GM03348 (cell line): ENCODE measurements at regions not wholly inside any gene's neighbourhood (a gene's known extent, or its start where the extent isn't known, plus 50 kb on each side); places are given as distances from the start of the nearest gene placed in this dataset.

ENCODE experiments used
- DNase-seq: peaks from one replicate; pipeline ENCODE4 v3.0.0; 2012; ENCODE audit warnings: low spot score

DNA sequence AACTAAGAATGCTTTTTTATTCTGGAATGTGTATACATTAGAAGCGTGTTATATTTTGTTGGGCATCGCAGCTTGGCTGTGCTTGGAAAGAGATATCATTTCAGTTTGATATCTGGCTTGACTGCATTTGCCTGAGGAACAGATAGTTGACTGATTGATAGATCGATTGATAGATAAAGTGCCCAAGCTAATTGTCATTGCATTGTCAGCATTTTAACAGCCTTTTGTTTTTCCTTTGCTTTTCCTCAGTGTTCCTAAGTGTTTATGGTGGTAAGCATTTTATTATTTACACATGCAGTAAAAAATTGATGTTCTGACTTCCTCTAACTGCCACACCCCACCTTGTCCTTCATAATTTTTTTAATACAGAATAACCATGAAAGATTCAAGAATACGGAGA, 180.9 kb upstream of the GRIK2 start:
- no peak for DNase-seq

DNA sequence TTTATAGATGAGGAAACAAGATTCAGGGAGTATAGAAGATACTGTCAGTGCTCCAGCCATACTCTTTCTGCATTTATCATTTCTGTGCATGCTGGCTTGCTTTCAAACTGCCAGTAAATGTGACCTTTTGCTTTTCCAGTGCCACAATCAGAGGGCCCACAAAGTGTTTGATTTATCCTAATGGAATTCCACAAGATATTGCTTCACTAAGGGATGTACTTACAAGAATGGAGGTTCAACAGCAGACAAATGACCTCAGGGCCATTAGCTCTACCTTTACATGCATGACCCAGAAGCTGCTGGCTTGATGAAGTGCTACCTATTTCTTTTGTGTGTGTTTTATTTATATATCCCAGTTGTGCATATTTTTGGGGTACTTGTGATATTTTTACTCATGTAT, 171.5 kb upstream of the GRIK2 start:
- no peak for DNase-seq

DNA sequence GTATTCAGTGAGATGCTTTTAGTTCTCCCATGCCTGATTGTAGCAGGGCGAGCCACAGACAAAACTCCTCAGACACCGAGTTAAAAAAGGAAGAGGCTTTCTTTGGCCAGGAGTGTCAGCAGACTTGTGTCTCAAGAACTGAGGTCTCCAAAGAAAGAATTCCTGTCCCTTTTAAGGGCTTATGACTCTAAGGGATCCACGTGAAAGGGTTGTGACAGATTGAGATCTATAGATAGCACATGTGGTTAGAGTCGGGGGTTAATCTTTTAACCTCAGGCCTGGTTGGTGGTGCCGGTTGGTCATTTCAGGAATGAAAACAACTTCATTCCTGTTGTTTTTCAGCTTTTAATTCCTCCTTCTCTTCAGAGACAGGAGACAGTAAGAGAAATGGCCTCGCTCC, 168.8 kb upstream of the GRIK2 start:
- DNase-seq: no peak

DNA sequence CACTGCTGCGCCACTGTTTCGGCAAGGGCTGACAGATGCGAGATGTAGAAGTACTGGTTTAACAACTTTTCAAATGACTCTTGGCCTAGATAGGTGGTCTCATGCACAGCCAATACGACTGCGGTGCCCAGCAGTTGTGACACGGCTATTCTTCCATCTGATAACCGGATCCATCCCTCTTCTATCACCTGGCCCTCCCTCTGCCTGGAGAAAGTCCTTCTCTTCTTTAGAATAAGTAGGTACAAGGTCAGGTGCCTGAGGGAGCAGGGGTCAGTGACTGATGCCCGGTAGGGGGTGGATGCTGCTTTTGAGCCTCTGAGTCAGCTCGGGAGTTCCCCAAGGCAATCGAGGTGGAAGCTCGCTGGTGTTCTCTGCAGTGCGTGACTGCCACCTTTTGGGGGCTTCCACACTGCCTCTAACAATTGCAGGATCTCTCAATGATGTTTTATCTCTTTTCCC, 166.8 kb upstream of the GRIK2 start:
- DNase-seq: no peak

DNA sequence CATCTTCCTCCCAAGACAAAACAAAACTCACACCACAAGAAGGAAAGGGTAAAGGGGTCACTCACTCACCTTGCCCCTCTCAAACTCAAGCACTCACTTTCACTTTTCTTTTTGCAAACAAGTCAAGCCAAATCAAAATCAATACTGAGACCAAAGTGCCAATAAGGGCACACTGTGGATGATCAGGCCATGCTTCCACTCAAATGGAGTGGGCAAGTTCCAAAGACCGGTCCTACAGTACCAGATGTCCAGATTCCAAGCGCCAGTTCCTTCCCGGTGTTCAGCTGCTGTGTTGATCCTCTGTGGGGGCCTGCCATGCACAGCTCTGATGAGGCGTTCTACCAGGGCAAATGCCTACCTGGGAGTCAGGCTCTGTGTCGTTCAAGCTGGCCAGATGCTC, 162.6 kb upstream of the GRIK2 start:
- DNase-seq: no peak

DNA sequence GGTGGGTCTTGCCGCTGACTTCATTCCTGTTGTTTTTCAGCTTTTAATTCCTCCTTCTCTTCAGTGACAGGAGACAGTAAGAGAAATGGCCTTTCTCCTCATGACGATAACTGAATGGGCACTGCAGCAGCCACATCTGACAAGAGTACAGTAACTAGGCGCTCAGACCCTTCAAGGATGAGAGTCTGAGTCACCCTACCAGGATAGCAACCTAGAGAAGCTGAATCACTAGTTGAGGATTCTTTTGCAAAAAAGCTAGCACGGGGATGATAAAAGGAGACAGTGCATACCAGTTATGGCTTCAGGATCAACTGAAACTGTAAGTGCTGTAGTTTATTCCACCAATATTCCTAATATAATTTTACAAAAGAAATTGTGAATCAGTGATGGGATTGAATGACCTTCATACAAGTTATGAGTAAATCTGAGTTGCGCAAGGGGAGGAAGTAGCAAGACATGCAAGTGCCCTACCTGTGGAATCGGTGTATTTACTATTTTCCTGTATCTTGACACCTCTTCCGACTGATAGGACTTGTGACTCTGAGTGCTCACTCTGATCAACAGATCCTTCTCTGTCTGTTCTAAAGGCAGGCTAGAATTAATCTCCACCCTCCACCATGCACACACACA, 161.8 kb upstream of the GRIK2 start:
- DNase-seq: no peak

DNA sequence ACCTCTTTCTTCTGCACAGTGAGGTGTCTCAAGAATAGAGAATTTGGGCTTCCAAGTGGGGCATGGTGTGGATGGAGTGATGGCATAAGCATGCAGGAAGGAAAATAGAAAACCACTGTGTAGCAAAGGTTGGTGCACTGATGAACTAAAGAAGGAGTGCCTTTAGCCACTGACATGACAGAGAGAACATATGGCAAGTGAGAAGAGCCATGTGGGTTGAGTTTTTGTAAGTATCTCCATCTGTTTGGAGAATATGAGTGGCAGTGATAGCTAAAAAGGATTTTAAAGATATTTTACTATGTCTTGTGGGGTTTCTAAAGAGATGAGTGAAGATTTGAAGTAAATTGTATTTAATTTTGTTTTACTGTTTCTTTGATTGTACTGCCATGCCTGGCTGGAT, 160.5 kb upstream of the GRIK2 start:
- DNase-seq: no peak

DNA sequence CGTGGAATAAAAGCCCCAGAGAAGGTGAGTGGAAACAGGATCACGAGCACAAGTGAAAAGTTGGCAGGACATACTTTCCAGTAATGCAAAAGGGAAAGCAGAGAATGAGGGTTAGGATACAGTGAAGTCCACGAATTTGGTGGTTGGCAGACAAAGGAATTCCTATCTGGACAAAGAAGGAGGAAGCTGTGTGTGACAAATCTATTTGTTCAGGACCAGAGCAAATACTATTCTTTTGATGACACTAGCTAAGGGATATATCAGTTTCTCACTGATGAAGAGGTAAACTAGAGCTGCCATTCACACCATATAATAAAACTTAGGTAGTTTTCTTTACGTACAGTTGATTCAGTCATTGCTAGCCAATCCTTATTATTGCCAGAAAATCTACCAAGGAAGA, 156.8 kb upstream of the GRIK2 start:
- DNase-seq: no peak

DNA sequence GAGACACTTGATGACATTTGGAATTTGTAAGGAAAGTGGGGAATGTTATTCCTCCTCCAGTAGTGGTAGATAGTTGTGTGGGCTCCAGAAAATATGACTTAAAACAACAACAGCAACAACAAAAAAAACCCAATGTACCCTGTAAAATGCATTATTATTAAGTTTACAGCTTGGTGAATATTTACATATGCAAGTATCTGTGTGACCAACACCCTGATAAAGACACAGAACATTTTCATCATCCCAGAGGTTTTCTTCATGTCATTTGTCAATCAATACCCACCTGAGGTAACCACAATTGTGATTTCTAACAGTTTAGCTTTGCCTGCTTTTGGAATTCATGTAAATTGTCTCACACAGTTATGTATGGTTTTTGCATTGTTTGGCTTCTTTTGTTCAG, 152.1 kb upstream of the GRIK2 start:
- DNase-seq: no peak

DNA sequence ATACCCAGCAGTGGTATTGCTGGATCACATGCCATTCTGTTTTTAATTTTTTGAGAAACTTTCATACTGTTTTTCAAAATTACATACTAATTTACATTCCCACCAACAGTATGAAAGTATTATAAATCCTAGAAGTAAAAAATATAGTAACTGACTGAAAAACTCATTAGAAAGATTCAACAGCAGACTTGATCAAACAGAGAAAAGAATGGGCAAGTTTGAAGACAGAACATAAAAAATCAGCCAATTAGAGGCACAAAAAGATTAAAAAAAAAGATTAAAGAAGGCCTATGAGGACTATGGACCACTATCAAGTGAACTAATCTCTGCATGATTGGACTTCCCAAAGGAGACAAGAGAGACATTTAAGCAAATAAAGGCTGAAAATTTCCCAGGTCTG, 144.0 kb upstream of the GRIK2 start:
- no peak for DNase-seq

DNA sequence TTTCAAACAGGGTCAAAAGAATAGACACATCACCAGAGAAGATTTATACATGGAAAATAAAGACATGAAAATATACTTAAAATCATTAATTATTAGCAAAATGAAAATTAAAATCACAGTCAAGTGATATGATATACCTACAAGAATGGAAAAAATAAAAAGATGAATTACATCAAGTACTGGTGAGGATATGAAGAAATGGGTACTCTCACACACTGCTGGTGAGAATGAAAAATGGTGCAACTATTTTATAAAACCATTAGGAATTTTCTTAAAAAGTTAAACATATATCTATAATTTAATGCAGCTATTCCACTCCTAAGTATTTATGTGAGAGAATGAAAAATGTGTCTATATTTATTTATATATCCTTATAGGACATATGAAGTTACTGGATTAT, 136.3 kb upstream of the GRIK2 start:
- DNase-seq: no peak

DNA sequence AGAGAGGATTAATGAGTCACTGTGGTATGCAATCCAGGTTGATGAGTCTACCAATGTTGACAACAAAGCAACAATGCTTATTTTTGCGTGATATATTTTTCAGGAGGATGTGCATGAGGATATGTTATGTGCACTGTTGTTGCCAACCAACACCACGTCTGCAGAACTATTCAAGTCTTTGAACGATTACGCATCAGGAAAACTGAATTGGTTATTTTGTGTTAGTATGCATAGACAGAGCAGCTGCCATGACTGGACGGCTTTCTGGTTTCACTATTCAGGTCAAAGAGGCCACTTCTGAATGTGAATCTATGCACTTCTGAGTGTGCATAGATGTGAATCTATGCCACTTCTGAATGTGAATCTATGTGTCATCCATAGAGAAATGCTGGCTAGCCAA, 134.0 kb upstream of the GRIK2 start:
- no peak for DNase-seq

DNA sequence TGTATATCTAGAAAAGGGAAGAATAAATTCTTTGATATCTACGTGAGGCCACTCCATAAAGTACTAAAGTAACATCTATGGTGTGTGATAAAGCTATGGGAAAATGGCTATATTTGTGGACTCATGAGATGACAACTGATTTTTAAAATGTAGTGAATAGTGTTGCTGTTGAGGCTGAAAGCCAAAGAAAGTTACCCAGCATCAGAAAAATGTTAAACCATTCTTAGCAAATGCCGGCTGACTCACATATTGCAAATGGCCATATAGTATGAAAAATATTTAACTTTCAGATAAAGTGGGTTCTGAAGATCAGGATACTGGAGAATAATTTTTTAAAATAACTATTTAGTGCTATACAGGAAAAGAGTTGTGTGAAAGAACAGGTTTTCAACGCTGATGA, 129.9 kb upstream of the GRIK2 start:
- DNase-seq: no peak

DNA sequence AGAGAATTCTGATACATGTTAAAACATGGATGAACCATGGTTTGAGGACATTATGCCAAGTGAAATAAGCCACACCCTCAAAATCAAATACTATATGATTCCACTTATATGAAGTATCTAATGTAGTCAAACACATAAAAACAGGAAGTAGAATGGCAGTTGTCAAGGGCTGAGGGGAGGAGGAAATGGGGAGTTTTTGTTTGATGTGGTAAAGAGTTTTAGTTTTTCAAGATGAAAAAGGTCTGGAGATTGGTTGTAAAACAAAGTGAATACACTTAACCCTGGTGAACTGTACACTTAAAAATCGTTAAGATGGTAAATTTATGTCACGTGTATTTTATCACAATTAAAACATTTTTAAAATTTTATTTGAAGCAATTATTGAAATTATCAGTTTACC, 127.4 kb upstream of the GRIK2 start:
- no peak for DNase-seq

DNA sequence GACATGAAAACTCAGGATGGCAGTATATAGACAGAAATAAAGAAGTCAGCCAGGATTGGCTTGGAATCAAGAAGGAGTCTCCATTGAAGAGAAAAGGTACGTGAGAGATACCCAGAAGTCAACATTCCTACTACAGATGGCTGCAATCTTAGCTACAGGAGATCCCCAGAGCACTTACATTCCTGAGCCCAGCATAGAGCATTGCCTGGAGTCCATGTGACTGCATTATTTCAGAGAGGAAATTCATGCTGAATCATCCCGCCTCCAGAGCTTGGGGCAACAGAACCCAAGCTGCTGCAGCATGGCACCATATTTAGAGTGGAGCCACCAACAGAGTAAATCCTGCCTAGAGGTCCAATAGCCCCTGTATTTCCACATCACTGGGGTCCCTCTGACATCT, 125.0 kb upstream of the GRIK2 start:
- DNase-seq: peak; percentile 13

DNA sequence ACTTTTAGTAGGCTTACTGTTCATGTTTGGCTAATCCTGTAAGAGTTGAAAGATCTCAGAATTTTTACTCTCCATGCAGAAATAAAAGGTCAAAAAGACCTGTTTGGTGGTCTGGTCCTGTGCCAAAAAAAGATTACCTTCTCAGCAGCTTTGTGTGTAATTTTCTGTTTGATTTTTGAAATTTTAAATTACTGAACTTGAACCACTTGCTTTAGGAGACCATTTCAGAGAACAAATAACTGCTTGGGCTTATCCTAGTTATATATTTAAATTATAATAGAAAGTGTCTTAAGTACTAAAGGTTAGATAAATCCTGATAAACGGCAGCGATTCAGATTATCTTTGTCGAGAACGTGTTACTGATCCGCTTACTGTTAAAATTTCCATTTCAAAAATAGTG, 118.3 kb upstream of the GRIK2 start:
- no peak for DNase-seq

DNA sequence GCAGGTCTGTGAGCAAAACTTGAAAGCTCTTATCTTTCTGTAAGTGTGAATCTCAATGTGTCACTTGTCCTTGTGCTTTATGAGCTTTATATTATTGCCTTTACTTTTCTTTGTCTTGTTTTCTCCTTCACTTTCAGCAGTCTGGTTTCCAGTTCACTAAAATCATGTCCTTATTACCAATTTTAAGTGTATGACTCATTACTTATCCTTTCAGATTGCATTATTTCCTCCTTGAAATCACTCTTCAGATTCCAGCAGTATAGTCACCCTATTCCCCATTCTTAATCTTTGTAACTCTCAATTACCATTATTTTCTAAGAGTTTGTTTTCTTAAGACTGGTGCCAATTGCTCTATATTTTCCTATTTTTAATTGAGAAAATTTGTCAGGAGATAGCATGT, 117.4 kb upstream of the GRIK2 start:
- DNase-seq: no peak

DNA sequence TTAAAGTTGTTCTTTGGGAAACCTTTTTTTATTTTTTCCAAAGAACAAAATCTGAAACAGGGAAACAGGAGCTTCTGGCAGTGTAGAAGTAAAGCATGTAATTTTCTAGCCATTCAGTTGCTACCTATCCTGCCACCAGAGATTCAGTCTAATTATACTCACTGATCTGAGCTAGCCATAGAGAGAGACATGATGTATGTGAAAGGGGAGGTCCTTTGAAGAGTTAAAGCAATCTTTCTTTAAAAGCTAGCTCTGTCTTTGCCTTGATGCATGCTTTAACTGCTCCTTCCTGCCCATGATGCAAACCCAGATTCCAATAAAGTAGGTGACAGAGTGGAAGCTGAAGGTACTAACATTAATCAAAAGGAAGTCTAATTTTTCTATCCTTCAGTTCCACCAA, 114.1 kb upstream of the GRIK2 start:
- no peak for DNase-seq

DNA sequence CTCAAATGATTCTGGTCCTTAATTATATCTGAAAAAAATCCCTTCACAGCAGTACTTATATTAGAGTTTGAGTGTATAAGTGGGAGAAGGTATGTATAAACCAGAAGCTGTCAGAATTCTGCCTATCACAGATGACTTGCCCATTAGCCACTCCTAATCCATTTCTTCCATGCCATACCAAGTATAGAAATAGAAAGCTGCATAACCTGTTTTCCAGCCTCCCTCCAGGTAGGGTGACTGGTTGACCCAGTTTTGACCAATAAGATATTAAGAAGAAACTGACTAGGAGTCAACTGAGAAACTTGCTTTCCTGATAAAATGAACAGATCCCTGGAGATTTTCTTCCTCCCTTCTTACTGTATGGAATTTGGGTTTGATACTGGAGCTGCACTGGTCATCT, 112.2 kb upstream of the GRIK2 start:
- no peak for DNase-seq

DNA sequence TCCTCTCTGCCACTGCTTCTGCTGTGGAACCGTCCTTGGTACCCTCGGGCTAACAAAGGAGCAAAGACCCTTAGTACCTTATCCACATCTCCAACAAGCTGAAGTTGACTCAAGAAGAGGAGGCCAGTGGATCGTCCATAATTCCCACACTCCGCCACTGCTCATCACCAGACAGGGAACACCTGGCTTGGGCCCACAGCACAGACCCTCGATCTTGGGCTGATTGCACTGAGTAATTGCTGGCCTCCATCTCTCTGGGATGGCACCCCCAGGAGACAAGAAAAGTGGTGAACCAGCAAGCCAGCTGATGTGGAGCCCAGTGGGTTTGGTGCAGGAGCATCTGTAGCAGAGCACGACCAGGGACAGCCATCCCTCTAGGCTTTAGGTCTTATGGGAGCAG, 109.4 kb upstream of the GRIK2 start:
- DNase-seq: no peak

DNA sequence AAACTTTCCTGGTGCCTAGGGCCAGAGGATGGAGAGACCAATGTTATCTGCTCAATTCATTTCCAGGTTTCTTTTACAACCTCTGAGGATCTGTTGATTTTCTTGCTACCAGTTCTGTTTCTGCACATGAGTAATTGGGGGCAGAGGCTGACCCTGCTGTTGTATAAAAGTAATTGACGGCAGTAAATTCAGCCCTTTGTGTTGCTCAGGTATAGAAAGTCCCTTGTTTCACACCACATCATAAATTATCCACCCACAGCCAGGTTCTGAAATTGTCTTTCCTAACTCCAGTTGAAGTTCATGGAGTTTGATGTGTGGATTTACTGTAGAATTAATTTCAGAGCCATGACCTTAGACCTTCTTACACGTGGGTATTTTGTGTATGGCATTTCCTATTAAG, 107.4 kb upstream of the GRIK2 start:
- DNase-seq: no peak

DNA sequence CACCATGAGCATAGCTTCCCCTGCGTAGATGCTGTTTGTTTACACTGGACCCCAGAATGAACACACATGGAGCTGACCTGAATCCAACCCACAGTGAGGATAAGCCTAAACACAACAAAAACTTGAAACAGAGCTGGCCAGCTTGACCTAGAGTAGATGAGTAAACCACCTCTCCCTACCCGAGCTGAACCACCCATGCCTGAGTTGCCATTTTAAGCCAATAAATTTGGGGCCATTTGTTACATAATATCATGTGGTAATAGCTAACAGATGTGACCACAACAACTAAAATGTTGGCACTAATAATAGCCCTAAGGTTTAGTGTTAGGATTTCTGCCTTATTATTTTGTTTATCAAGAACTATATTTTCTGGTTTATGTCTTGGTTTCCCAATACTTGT, 103.2 kb upstream of the GRIK2 start:
- peak; percentile 23 for DNase-seq

DNA sequence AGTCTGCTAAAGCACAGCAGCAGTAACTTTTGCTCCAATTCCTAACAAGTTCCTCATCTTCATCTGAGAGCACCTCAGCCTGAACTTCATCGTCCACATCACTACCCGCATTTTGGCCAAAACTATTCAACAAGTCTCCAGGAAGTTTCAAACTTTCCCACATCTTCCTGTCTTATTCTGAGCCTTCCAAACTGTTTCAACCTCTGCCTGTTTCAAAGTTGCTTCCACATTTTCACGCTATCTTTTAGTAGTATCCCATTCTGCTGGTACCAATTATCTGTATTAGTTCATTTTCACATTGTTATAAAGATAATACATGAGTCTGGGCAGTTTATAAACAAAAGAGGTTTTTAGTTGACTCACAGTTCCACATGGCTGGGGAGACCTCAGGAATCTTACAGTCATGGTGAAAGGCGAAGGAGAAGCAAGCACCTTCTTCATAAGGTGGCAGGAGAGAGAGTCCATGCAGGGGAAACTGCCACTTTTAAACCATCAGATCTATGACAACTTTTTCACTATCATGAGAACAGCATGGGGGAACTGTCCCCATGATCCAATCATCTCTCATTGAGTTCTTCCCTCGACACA, 99.4 kb upstream of the GRIK2 start:
- DNase-seq: no peak

DNA sequence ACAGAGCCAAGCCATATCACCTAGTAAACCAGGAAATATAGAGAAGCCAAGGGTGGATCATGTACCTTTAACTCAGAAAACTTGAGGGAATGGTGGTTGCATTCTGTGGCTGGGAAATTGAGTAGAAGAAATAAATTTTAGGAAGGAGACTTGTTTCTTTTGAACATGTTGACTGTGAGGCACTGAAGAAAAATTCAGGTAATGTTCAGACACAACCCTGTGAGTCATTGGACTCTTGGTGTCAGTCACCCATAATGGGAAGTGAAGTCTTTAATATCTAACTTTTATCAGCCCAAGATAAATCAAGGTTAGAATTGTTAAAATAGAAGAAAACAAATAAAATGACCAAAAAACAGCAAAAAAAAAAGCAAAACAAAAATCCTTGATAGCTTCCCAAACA, 98.8 kb upstream of the GRIK2 start:
- DNase-seq: no peak
